ENCODE measurements at regions not wholly inside any gene's neighbourhood (a gene's known extent, or its start where the extent isn't known, plus 50 kb on each side); places are given as distances from the start of the nearest gene placed in this dataset.

GRCh38 chr2:195312662-195313061 is 344.4 kb upstream of the SLC39A10 start:
- no peak for TF ChIP-seq CTCF (IDR thresholded peaks at IDR 0.05)
- no peak for TF ChIP-seq POLR2A (IDR thresholded peaks at IDR 0.05)
- TF ChIP-seq POLR2AphosphoS5 (IDR thresholded peaks at IDR 0.05): no peak

Data from breast epithelium (tissue), 3 donors.